MM.1S (cell line): ENCODE measurements at regions not wholly inside any gene's neighbourhood (a gene's known extent, or its start where the extent isn't known, plus 50 kb on each side); places are given as distances from the start of the nearest gene placed in this dataset.
"Not testable (repeated sequence)": the region's sequence is repeated elsewhere in the genome, so short reads cannot be mapped to it uniquely, and the experiment has no call there.

Source experiments
- EZH2 ChIP-seq: fragments of 300-600 bp; sonication (generic); optimal IDR thresholded peaks from 2 replicates; pipeline ENCODE3; 2017; ENCODE audit warnings: low read depth, mild to moderate bottlenecking, antibody characterized with exemption, low read length, mixed read lengths
- EZH2phosphoT487 ChIP-seq: fragments of 300-600 bp; sonication (generic); IDR thresholded peaks from 2 replicates; pipeline ENCODE4 v1.6.1; 2018; ENCODE audit warnings: antibody characterized with exemption, low read length
- TF ChIP-seq, protein P1 (sequence below): fragments of 300-600 bp; sonication (generic); IDR thresholded peaks from 2 replicates; pipeline ENCODE4 v1.5.1; 2016; ENCODE audit warnings: antibody characterized with exemption, low read length, mixed read lengths

DNA sequence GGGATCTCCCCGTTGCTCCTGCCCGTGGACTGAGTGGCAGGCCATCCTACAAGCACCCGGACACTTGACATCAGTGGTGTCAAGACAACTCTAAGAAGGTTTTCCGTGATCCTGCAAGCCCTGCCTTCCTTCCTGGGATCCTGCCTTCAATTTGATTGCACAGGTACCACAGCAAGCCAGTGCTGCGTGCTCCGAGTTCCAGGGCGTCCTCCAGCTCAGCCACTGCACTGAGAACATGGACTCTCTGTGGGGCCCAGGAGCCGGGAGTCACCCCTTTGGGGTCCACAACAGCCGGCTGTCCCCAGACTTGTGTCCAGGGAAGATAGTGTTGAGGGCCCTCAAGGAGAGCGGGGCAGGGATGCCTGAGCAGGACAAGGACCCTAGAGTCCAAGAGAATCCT lies 100.9 kb upstream of the RIMBP3B start:
- TF ChIP-seq, protein P1, sequence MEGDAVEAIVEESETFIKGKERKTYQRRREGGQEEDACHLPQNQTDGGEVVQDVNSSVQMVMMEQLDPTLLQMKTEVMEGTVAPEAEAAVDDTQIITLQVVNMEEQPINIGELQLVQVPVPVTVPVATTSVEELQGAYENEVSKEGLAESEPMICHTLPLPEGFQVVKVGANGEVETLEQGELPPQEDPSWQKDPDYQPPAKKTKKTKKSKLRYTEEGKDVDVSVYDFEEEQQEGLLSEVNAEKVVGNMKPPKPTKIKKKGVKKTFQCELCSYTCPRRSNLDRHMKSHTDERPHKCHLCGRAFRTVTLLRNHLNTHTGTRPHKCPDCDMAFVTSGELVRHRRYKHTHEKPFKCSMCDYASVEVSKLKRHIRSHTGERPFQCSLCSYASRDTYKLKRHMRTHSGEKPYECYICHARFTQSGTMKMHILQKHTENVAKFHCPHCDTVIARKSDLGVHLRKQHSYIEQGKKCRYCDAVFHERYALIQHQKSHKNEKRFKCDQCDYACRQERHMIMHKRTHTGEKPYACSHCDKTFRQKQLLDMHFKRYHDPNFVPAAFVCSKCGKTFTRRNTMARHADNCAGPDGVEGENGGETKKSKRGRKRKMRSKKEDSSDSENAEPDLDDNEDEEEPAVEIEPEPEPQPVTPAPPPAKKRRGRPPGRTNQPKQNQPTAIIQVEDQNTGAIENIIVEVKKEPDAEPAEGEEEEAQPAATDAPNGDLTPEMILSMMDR = not testable (repeated sequence)
- TF ChIP-seq EZH2, EZH2phosphoT487: not testable (repeated sequence)
